ENCODE measurements at regions not wholly inside any gene's neighbourhood (a gene's known extent, or its start where the extent isn't known, plus 50 kb on each side); places are given as distances from the start of the nearest gene placed in this dataset.
"Not testable (repeated sequence)": the region's sequence is repeated elsewhere in the genome, so short reads cannot be mapped to it uniquely, and the experiment has no call there.

DNA sequence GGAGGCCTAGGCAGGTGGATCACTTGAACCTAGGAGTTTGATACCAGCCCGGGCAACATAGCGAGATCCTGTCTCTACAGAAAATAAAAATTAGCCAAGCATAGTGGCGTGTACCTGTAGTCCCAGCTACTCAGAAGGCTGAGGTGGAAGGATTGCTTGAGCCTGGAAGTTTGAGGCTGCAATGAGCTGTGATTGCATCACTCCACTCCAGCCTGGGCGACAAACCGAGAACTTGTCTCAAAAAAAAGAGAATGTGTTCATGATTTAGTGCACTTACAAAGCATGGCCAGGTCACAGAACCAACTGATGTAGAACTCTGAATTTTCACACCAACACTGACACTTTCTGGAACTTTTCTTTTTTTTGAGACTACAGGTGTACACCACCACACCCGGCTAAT is 182.7 kb downstream of the ZFP64 start:
- DNase-seq (ENCODE audit: low read depth, low spot score) = no peak

- DNase-seq (ENCODE audit: low read depth, low spot score) = no peak
Observed at GRCh38 chr20:52004715-52005114, 186.9 kb downstream of the ZFP64 start.

DNA sequence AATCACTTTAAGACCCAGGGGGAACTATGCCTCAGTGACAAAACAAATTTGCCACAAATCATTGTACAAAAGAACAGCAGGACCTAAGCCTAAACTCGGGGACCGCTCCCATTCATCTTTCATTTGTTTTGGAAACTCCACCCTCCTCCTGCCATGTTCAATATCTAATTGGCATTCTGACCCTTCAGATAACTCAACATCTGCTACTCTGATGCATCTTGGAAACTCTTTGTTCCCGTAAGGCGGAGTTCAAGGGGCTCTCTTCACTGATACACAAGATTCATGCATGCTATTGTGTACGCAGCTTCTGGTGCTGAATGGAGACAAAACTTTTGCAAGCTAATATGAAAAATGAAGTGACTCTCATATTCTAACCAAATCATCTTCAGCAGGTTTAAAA is 187.6 kb downstream of the ZFP64 start:
- no peak for DNase-seq (ENCODE audit: low read depth, low spot score)

- no peak for DNase-seq (ENCODE audit: low read depth, low spot score)
Observed at GRCh38 chr20:52003415-52003814, 188.2 kb downstream of the ZFP64 start.

DNA sequence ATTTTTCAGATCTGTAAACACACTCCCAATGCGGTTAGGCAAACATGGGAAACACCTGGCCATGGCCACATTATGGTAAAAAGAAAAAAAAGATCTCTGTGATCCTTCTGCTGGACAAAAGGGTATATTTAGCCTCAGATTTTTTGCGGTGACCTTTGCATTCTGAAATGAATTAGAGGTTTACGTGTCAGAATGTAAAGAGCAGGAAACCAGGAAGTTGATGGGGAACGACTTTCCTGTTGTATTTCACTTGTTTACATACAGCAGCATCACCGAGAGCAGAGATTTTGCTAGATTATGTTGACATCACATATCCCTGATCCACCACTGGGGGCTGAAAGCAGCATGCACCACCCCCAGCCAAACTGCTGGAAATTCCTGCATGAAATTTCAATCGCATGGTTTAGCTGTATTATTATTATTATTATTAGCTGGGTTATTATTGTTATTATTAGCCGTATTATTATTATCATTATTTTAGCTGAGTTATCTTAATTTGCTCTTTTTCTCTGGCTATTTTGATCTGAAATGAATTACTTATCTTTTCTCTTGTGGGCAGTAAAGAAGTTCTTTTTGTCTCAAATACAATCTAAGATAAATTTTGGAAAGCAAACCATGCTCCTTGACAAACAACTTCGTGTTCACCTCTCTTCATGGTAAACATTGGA is 189.4 kb downstream of the ZFP64 start:
- DNase-seq (ENCODE audit: low read depth, low spot score) = no peak

GRCh38 chr20:51997281-51997936 is 194.2 kb downstream of the ZFP64 start:
- DNase-seq (ENCODE audit: low read depth, low spot score) = not testable (repeated sequence)

DNA sequence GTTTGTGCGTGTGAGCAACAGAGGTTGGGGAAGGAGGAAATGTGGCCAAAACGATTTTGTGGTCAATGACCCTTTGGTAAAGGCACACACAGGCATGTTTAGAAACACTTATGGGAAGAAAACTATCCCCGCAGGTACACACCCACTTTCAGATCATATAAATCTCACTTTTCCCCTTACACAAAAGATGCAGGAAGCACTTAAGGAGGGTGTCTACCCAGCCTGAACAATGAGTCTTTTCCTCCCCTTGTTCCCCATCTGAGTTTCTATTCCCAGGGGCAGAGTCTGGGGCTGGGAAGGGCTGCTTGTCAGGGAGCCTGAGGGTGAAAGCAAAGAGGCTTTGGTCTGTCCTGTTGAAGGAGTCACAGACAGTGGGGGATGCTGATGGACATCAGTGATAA is 193.2 kb upstream of the SALL4 start:
- DNase-seq (ENCODE audit: low read depth, low spot score) = no peak

- DNase-seq (ENCODE audit: low read depth, low spot score) = peak; percentile 20
Observed at GRCh38 chr20:51994751-51995417, 192.6 kb upstream of the SALL4 start.

DNA sequence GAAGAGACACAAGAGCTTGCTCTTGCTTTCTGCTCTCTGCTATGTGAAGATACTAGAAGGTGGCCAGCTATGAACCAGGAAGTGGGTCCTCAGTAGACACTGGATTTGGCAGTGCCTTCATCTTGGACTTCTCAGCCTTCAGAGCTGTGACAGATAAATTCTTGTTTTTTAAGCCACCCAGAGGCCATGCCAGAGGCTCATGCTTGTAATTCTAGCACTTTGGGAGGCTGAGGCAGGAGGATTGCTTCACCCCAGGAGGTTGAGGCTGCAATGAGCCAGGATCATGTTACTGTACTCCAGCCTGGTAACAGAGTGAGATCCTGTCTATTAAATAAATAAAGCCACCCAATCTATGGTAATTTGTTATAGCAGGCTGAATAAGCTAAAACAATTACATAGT is 185.5 kb upstream of the SALL4 start:
- DNase-seq (ENCODE audit: low read depth, low spot score) = no peak

- DNase-seq (ENCODE audit: low read depth, low spot score) = peak; percentile 67
Observed at GRCh38 chr20:51985013-51985415, 182.7 kb upstream of the SALL4 start.

GRCh38 chr20:51980277-51980676 is 178.0 kb upstream of the SALL4 start:
- DNase-seq (ENCODE audit: low read depth, low spot score) = no peak

GRCh38 chr20:51979226-51979625 is 176.9 kb upstream of the SALL4 start:
- DNase-seq (ENCODE audit: low read depth, low spot score) = no peak

DNA sequence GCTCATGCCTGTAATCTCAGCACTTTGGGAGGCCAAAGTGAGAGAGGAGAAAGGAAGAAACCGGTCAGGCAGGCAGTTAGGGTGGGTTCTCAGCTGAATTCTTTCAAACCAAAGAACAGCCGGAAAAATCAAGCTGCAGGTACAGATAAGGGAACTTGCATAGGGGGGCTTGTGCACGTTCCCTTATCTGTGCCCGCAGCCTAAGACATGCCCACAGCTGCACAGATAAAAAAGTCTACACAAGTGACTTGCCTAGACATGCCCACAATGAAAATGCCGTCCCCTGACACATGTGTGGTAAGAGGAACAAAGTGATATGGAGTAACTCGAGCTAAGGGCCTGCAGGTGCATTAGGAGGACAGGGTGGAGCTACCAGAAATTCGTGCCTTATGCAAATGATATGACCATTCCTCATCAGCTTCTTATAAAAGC is 175.8 kb upstream of the SALL4 start:
- DNase-seq (ENCODE audit: low read depth, low spot score) = no peak

DNA sequence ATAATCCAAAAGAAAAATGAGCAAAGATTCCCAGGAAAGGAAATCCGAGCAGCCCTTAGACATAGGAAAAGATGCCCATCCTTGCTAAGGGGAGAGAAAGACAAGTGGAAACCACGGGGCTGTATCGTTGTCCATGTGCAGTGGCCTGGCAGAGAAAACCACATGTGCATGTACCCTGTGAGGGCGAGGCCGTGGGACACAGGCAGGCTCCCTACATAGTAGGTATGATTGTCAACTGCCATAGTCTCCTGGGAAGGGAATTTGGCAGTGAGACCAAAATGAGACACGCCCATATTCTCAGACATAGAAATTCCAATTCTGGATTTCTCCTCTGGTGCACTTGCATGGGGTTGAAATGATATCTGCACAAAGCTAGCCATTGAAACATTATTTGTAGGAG is 169.7 kb upstream of the SALL4 start:
- no peak for DNase-seq (ENCODE audit: low read depth, low spot score)

DNA sequence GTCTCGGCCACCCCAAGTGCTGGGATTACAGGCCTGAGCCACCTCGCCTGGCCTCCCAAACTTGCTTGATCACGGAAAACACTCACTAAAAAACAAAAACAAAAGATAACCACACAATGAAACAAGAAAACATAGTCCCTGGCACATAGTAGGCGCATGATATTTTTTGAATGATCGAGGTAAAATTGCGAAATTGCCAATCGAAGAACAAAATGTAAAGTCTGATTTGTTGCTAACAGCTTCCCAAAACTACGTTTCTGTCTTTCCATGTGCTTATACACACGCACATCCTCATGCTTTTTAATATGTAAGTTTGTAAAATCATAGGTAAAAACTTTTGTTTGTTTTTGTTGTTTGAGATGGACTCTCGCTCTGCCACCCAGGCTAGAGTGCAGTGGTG is 168.5 kb upstream of the SALL4 start:
- no peak for DNase-seq (ENCODE audit: low read depth, low spot score)

GRCh38 chr20:51969191-51969590 is 166.9 kb upstream of the SALL4 start:
- no peak for DNase-seq (ENCODE audit: low read depth, low spot score)

- DNase-seq (ENCODE audit: low read depth, low spot score) = no peak
Observed at GRCh38 chr20:51968151-51968550, 165.8 kb upstream of the SALL4 start.

GRCh38 chr20:51966296-51966971 is 164.1 kb upstream of the SALL4 start:
- DNase-seq (ENCODE audit: low read depth, low spot score) = no peak

GRCh38 chr20:51961964-51962761 is 159.8 kb upstream of the SALL4 start:
- DNase-seq (ENCODE audit: low read depth, low spot score) = no peak

DNA sequence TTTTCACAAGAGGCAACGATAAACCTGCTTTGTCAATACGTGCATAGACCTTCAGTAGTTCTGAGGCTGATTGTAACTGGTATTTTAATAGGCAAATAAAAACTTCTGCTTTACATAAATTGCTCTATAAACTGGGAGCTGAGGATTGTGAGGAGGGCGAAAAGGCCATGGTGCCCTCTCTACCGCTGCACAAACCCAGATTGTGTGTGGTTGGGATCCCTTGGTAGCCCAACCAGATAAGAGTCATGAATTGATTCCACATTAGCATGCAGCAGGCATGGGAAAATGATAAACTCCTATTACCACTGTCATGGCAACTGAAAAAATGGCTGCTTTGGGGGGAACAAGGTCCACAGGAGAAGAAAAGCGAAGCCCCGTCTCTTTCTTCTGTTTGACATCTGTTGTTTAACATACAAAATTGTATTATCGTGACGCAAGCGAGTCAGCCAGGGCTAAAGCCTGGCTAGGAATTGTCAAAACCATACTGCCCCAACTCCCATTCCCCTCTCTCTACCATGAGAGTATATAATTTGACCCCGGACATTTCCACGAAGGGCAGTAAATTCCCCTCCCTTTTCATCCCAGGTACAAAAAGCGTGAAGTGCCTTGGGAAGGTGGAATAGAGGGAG is 157.8 kb upstream of the SALL4 start:
- no peak for DNase-seq (ENCODE audit: low read depth, low spot score)

- DNase-seq (ENCODE audit: low read depth, low spot score) = no peak
Observed at GRCh38 chr20:51959066-51959542, 156.8 kb upstream of the SALL4 start.
